D721Med (cell line): ENCODE measurements at regions not wholly inside any gene's neighbourhood (a gene's known extent, or its start where the extent isn't known, plus 50 kb on each side); places are given as distances from the start of the nearest gene placed in this dataset.

Source experiments
- DNase-seq: peaks from one replicate; pipeline ENCODE4 v3.0.0; 2011; ENCODE audit warnings: low spot score; ENCODE audit not compliant: insufficient read length
- FAIRE-seq: peaks from 2 replicates; lab custom pipeline; 2011; peaks lifted over from hg19 to GRCh38; lab: Jason Lieb, UNC
- TF ChIP-seq, protein P1 (sequence below): IDR thresholded peaks from 2 replicates; pipeline ENCODE4 v1.5.1; 2012; ENCODE audit warnings: mild to moderate bottlenecking, control low read depth; ENCODE audit not compliant: insufficient read depth; ENCODE audit errors: missing control alignments

- FAIRE-seq (no peak), DNase-seq (no peak)
- TF ChIP-seq, protein P1, sequence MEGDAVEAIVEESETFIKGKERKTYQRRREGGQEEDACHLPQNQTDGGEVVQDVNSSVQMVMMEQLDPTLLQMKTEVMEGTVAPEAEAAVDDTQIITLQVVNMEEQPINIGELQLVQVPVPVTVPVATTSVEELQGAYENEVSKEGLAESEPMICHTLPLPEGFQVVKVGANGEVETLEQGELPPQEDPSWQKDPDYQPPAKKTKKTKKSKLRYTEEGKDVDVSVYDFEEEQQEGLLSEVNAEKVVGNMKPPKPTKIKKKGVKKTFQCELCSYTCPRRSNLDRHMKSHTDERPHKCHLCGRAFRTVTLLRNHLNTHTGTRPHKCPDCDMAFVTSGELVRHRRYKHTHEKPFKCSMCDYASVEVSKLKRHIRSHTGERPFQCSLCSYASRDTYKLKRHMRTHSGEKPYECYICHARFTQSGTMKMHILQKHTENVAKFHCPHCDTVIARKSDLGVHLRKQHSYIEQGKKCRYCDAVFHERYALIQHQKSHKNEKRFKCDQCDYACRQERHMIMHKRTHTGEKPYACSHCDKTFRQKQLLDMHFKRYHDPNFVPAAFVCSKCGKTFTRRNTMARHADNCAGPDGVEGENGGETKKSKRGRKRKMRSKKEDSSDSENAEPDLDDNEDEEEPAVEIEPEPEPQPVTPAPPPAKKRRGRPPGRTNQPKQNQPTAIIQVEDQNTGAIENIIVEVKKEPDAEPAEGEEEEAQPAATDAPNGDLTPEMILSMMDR, result no peak
These were observed 158.7 kb downstream of the CGGBP1 start for GRCh38 chr3:87900061-87900460.

GRCh38 chr3:87898971-87899370, 159.8 kb downstream of the CGGBP1 start:
- TF ChIP-seq, protein P1, result no peak
- FAIRE-seq (no peak), DNase-seq (no peak)

DNA sequence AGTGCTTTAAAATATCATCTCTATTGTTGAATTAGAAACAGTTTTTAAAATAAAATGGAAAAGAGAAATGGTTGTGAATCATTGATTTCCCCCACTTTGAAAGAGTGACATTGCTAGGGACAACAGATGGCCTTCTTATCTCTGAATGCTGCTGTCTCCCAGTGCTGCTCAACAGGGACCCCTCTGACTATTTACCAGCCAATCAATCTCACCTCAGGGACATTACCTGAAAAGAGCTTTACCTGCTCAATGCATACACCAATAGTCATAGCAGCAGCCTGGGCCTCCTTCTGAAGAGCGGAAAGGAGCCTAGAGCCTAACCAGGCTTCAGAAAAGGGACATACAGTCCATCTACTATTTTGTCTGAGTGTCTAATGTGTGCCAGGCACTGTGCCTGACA, 162.8 kb downstream of the CGGBP1 start:
- no peak for DNase-seq
- FAIRE-seq, result no peak
- TF ChIP-seq, protein P1, result no peak

- TF ChIP-seq, protein P1, result no peak
- no peak for FAIRE-seq
- no peak for DNase-seq
These were observed 185.7 kb downstream of the CGGBP1 start for GRCh38 chr3:87873136-87873535.

- DNase-seq, result no peak
- TF ChIP-seq, protein P1, result no peak
- no peak for FAIRE-seq
These were observed 191.8 kb downstream of the CGGBP1 start for GRCh38 chr3:87867001-87867400.

DNA sequence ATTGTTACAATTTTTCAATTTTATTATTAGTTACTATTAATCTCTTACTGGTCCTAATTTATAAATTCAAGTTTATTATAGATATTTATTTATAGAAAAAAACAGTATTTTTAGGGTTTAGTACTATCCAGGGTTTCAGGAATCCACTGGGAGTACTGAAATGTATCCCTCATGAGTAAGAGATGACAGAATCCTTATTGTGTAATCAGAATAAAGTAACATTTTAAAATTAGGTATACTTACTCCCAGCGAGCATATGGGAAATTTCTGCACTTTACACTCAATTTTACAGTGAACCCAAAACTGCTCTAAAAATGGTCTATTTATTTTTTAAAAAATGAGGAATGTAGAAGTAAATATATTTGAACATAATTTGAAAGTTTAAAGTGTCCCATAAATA, 202.7 kb downstream of the CGGBP1 start:
- TF ChIP-seq, protein P1, result no peak
- no peak for DNase-seq
- no peak for FAIRE-seq

DNA sequence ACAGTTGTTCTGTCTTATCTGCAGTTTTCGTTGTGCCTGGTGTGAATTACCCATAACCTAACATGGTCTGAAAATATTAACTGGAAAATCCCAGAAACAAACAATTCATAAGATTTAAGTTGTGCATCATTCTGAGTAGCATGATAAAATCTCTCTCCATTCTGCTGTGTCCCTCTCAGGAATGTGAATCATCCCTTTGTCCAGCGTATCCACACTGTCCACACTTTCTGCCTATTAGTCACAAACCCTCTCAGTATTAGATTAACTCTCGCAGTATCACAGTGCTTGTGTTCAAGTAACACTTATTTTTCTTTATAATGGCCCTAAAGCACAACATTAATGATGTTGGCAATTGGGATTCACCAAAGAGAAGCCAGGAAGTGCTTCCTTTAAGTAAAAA, 203.2 kb downstream of the CGGBP1 start:
- no peak for FAIRE-seq
- no peak for DNase-seq
- TF ChIP-seq, protein P1, result no peak
